Central memory CD4-positive, alpha-beta T cell (primary cell): ENCODE measurements at regions not wholly inside any gene's neighbourhood (a gene's known extent, or its start where the extent isn't known, plus 50 kb on each side); places are given as distances from the start of the nearest gene placed in this dataset.

Experiments
- DNase-seq: peaks from one replicate; pipeline ENCODE4 v3.0.0; 2022

DNA sequence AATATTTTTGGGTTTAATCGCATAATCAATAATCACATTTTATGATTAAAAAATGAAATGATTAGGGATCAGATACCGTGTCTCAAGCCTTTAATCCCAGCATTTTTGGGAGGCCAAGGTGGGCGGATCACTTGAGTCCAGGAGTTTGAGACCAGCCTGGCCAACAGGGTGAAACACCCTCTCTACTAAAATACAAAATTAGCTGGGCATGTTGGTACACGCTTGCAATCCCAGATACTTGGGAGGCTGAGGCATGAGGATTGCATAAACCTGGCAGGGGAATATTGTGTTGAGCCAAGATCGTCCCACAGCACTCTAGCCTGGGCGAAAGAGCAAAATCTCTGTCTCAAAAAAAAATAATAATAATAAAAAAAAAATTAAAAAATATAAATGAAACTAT is 1581.4 kb downstream of the KCNT2 start:
- DNase-seq: no peak

GRCh38 chr1:195019385-195019784 is 1588.9 kb downstream of the KCNT2 start:
- DNase-seq: no peak

GRCh38 chr1:195012995-195013394 is 1595.2 kb downstream of the KCNT2 start:
- no peak for DNase-seq

- no peak for DNase-seq
Measured at GRCh38 chr1:195005338-195005737, 1602.9 kb downstream of the KCNT2 start.

- DNase-seq: no peak
Measured at GRCh38 chr1:194990483-194990882, 1617.8 kb downstream of the KCNT2 start.

GRCh38 chr1:194975913-194976312 is 1632.3 kb downstream of the KCNT2 start:
- DNase-seq: no peak

GRCh38 chr1:194968916-194969315 is 1639.3 kb downstream of the KCNT2 start:
- DNase-seq: no peak

- DNase-seq: no peak
Measured at GRCh38 chr1:194959795-194960194, 1648.4 kb downstream of the KCNT2 start.

- no peak for DNase-seq
Measured at GRCh38 chr1:194952171-194952570, 1656.1 kb downstream of the KCNT2 start.

DNA sequence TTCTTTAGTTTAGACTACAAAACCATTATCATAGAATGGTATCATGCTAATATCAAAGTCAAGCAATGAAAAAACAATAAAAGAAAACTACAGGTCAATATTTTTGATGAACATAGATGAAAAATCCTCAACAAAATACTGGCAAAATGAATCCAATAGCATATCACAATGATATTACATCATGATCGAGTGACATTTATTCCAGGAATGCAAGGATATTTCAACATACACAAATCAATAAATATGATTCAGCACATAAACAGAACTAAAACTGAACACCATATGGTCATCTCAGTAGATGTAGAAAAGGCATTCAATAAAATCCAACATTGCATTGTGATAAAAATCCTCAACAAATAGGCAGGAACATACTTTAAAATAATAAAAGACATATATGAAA is 1657.7 kb downstream of the KCNT2 start:
- no peak for DNase-seq

GRCh38 chr1:194940336-194941030 is 1667.8 kb downstream of the KCNT2 start:
- DNase-seq: no peak

- DNase-seq: no peak
Measured at GRCh38 chr1:194935864-194936263, 1672.4 kb downstream of the KCNT2 start.

DNA sequence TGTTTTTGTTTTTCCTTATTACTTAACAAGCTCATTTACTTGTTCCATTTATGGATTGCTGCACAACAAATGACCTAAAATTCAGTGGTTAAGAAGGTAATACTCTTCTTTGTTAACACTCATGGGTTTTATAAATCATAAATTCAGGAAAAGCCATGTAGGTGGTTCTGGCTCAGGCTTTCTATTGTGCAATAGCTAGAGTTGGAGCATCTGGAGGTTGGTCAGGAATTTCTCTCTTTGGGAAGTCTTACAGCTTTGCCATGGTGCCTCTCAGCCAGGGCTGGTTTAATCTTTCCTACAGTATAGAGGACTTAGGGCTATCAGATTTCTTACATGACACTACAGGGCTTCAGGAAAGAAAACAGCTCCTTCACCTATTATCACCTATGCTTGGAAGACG is 1677.1 kb downstream of the KCNT2 start:
- DNase-seq: no peak

DNA sequence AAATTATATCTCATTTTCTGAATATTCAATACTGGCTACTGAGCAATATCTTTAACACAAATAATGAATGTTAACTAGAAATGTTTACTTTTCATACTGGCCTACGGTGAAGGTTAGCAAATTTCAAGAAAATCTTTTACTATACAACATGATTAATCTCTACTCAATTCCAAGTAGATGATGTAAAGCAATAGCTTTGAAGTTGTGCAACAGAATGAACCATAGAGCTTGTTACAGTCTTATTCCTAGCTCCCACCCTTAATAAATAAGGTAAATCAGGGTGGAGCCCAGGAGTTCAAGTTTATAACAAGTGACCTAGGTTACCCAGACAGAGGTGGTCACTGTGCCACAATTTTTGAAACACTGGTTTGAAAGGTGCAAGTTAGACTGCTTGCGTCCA is 1678.1 kb downstream of the KCNT2 start:
- DNase-seq: no peak

DNA sequence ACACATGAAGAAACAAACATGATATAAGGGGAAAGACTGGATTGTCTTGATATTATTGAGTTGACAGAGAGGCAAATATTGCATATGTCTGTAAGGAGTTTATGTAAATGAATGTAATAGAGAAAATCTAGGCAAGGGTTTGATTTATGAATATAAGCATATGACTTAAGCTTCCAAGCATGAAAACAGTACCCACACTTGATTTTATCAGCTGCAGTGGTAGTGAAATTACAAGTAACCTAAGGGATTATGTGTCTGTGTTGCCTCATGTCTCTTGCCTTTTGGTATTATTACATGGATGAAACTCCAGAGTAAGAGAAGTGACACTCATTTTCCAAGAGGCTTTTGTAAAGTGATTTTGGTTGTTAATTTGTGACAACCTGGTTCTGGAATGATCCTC is 1678.9 kb downstream of the KCNT2 start:
- DNase-seq: no peak

DNA sequence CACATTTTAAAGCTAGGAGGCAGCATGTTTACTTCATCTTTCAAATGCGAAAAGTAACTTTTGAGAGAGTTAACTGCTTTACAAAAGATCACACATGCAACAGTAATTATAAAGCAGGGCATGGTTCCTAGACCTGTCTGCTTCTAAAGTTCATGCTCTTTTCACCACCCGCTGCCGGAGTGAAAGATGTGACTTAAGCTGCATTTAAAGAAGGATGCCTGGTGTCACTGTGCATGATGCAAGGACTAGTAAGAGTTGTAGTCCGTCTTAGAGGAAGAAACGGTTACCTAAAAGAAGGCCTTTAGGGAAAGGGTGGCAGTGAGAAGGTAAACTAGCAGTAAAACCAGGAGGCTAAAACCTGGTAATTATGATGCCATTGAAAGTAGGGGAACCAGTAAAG is 1689.1 kb downstream of the KCNT2 start:
- DNase-seq: no peak

GRCh38 chr1:194917769-194918168 is 1690.5 kb downstream of the KCNT2 start:
- DNase-seq: no peak

GRCh38 chr1:194908643-194909042 is 1699.6 kb downstream of the KCNT2 start:
- no peak for DNase-seq

- no peak for DNase-seq
Measured at GRCh38 chr1:194903524-194903923, 1704.7 kb downstream of the KCNT2 start.

GRCh38 chr1:194889310-194889709 is 1702.9 kb upstream of the B3GALT2 start:
- no peak for DNase-seq

GRCh38 chr1:194870860-194871259 is 1684.4 kb upstream of the B3GALT2 start:
- no peak for DNase-seq

DNA sequence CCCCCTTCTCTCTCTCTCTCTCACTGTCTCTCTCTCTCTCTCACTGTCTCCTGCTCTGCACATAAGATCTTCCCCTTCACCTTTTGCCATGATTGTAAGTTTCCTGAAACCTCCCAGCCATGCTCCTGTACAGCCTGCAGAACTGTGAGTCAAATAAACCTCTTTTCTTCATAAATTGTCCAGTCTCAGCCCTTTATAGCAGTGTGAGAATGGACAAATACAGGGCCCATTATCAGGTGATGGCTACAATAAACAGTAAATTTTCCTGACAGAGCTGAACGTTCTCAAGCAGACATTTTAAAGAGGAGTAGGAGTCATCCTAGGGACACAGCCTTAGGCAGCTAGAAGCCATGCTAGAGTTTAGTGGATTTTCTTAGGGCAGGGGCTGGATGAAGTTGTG is 1679.7 kb upstream of the B3GALT2 start:
- DNase-seq: no peak

- no peak for DNase-seq
Measured at GRCh38 chr1:194865383-194865782, 1679.0 kb upstream of the B3GALT2 start.

DNA sequence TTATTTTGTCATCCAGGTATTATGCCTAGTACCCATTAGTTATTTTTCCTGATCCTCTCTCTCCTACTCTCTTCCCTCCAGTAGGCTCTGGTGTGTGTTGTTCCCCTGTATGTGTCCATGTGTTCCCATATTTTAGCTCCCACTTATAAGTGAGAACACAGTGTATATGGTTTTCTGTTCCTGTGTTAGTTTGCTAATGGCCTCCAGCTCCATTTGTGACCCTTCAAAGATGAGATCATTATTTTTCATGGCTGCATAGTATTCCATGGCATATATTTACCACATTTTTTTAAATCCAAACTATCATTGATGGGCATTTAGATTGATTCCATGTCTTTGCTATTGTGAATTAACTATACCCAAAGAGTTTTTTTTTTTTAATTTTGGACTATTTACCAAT is 1675.7 kb upstream of the B3GALT2 start:
- no peak for DNase-seq
